ENCODE measurements at regions not wholly inside any gene's neighbourhood (a gene's known extent, or its start where the extent isn't known, plus 50 kb on each side); places are given as distances from the start of the nearest gene placed in this dataset.

DNA sequence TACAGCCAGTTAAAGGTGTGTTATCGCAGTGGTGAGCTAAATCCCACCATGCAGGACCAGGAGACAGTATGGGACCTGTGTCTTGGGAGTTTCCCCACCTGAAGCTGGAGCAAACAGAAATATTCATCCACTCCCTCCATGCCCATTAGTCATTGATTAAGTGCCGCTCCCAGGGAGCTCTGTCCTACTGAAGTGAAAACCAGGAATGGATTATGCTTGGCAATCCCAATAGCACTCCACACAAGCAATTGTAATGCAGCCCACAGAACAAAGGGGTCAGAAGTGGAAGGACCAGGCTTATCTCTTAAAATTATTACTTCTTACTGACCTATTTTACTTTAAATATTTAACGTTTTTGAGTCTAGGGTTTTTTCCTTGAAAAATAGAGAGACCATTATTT, 1005.4 kb downstream of the ADGRL2 start:
- Histone ChIP-seq H3K27me3 (no peaks in the 10 kb centered on the region), H3K9me3 (no peaks in the 10 kb centered on the region), H3K36me3 (no peaks in the 10 kb centered on the region), H3K4me3 (no peak overlapping the region), H3K4me1 (no peaks in the 10 kb centered on the region), H3K27ac (no peak overlapping the region)
- TF ChIP-seq EP300 (IDR thresholded peaks at IDR 0.05): no peak
- TF ChIP-seq POLR2AphosphoS5 (IDR thresholded peaks at IDR 0.05): no peak
- TF ChIP-seq, protein P1, sequence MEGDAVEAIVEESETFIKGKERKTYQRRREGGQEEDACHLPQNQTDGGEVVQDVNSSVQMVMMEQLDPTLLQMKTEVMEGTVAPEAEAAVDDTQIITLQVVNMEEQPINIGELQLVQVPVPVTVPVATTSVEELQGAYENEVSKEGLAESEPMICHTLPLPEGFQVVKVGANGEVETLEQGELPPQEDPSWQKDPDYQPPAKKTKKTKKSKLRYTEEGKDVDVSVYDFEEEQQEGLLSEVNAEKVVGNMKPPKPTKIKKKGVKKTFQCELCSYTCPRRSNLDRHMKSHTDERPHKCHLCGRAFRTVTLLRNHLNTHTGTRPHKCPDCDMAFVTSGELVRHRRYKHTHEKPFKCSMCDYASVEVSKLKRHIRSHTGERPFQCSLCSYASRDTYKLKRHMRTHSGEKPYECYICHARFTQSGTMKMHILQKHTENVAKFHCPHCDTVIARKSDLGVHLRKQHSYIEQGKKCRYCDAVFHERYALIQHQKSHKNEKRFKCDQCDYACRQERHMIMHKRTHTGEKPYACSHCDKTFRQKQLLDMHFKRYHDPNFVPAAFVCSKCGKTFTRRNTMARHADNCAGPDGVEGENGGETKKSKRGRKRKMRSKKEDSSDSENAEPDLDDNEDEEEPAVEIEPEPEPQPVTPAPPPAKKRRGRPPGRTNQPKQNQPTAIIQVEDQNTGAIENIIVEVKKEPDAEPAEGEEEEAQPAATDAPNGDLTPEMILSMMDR (IDR thresholded peaks at IDR 0.05): no peak
- no peak for TF ChIP-seq POLR2A (IDR thresholded peaks at IDR 0.05)
- 82 to 85% methylated on average over 3 of the region's 3 CpGs for WGBS, 2 donors
- no peak for DNase-seq
- ATAC-seq (ENCODE audit: low FRiP score in 2 of 2): no peak

DNA sequence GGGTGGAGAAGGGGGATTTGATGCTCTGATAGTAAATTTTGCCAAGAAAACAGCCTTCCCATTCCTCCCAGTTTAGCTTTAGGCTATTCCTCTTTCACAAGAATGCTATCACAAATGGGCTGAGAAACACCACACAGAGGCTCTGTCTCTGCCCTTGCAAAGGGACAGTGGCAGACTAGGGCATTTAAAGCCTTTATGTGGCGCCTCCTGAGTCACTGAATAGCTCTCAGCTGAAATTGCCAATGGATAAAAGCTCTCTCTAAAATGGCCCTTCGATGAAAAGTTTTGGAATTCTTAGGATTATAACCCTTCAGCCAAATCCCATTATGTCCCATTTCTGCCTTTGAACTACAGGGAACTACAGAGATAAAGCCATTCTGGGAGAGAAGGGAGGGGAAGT, 1000.4 kb downstream of the ADGRL2 start:
- DNase-seq: no peak
- WGBS, 2 donors: 82 to 87% methylated on average over 2 of the region's 2 CpGs

DNA sequence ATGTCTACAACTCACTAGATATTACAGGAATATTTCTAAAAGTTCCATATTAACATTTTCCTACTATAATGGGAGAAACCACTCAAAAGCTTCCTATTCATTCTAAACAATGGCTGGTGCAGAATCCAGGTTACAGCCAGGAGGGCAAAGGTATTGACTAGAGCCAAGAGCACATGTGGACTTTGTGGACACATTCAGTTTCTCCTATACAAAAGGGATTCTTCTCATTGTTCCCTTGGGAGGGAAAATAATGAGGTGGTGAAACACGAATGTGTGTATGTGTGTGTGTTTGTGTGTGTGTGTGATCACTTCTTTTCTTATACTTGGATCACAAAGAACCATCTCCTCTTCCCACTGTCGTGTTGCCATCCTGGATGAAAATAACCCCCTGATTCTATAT, 1000.0 kb downstream of the ADGRL2 start:
- Histone ChIP-seq H3K4me1 (no peaks in the 10 kb centered on the region), H3K4me3 (no peak overlapping the region), H3K27ac (no peak overlapping the region), H3K36me3 (no peaks in the 10 kb centered on the region), H3K27me3 (no peaks in the 10 kb centered on the region), H3K9me3 (no peaks in the 10 kb centered on the region)
- WGBS, 2 donors: 80 to 87% methylated on average over 2 of the region's 2 CpGs
- DNase-seq (no peak), ATAC-seq (ENCODE audit: low FRiP score in 2 of 2) (no peak)
- TF ChIP-seq, protein P1 (IDR thresholded peaks at IDR 0.05): no peak
- TF ChIP-seq POLR2AphosphoS5 (IDR thresholded peaks at IDR 0.05) (no peak), POLR2A (IDR thresholded peaks at IDR 0.05) (no peak), EP300 (IDR thresholded peaks at IDR 0.05) (no peak)

More for the DNA sequence above, 1000.4 kb downstream of the ADGRL2 start:
- H3K36me3 ChIP-seq: no peaks in the 10 kb centered on the region
- no peaks in the 10 kb centered on the region for H3K9me3 ChIP-seq
- H3K4me3 ChIP-seq: no peak overlapping the region
- no peaks in the 10 kb centered on the region for H3K27me3 ChIP-seq
- no peak for ATAC-seq (ENCODE audit: low FRiP score in 2 of 2)
- H3K27ac ChIP-seq: no peak overlapping the region
- H3K4me1 ChIP-seq: no peaks in the 10 kb centered on the region
- no peak for TF ChIP-seq POLR2AphosphoS5 (IDR thresholded peaks at IDR 0.05)
- TF ChIP-seq, protein P1 (IDR thresholded peaks at IDR 0.05): no peak
- no peak for TF ChIP-seq POLR2A (IDR thresholded peaks at IDR 0.05)
- no peak for TF ChIP-seq EP300 (IDR thresholded peaks at IDR 0.05)

DNA sequence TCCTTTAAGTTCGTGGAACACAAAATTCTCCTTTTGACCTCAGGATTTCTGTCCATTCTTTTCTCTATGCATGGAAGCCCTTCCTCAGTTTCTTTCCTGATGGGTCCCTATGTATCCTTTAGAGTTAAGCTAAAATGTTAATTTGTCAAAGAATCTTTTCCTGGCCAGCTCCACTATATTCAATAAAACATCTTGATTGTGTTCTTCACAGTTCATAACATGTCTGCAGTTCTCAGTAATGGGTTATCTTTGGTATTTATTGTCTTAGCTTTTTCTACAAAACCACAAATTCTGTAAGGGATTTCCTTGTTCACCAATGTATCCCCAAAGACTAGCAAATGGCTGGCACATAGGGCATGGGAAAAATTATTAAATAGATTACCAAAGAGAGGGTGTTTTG, 998.5 kb downstream of the ADGRL2 start:
- H3K27me3 ChIP-seq: no peaks in the 10 kb centered on the region
- no peaks in the 10 kb centered on the region for H3K9me3 ChIP-seq
- no peak for DNase-seq
- no peak overlapping the region for H3K27ac ChIP-seq
- no peak overlapping the region for H3K4me3 ChIP-seq
- no peaks in the 10 kb centered on the region for H3K4me1 ChIP-seq
- no peak for ATAC-seq (ENCODE audit: low FRiP score in 2 of 2)
- TF ChIP-seq POLR2A (IDR thresholded peaks at IDR 0.05): no peak
- TF ChIP-seq, protein P1 (IDR thresholded peaks at IDR 0.05): no peak
- no peak for TF ChIP-seq POLR2AphosphoS5 (IDR thresholded peaks at IDR 0.05)
- TF ChIP-seq EP300 (IDR thresholded peaks at IDR 0.05): no peak
- H3K36me3 ChIP-seq: no peaks in the 10 kb centered on the region
- WGBS, 2 donors: 83% methylated on average over 1 of the region's 1 CpG; no CpG with 5 or more reads in 1 of the 2 donors

DNA sequence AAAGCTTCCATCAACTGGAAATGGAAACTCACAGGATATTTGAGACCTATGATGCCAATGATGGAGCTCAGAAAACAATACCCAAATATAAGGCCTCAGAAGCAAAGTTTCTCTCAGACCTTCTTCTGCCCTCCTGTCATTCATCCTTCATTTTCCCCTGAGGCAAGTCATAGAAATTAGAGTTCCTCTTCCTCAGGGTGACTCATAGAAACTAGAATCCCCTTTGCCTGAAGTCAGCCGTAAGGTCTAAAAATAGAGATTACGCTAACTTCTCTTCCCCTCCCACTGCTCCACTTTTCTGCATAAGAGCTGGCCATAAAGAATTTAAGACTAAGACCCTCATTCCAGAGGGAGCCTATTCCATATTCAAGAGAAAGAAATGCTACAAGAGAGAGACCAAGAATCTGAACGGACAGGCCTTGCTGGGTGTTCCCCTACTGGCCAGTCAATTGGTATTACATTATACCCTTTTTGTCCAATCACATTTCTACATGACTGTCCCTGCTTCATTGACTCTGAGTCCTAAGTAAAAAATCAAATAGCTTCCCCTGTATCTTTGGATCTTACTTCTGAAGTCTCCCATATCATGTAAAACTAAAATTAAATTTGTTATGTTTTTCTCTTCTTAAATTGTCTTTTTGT, 994.9 kb downstream of the ADGRL2 start:
- DNase-seq (no peak), ATAC-seq (ENCODE audit: low FRiP score in 2 of 2) (no peak)
- TF ChIP-seq POLR2AphosphoS5 (IDR thresholded peaks at IDR 0.05): no peak
- TF ChIP-seq POLR2A (IDR thresholded peaks at IDR 0.05): no peak
- Histone ChIP-seq H3K27ac (no peak overlapping the region), H3K4me1 (no peaks in the 10 kb centered on the region), H3K36me3 (no peaks in the 10 kb centered on the region), H3K27me3 (no peaks in the 10 kb centered on the region), H3K9me3 (peaks cover 0 to 5% (median 2%) of the 10 kb centered on the region in 4 donors), H3K4me3 (no peak overlapping the region)
- 83 to 90% methylated on average over 3 of the region's 3 CpGs for WGBS, 2 donors

All from upper lobe of left lung (tissue), 6 donors.